Prostate gland (tissue), 2 donors: ENCODE measurements at regions not wholly inside any gene's neighbourhood (a gene's known extent, or its start where the extent isn't known, plus 50 kb on each side); places are given as distances from the start of the nearest gene placed in this dataset.

Experiments
- DNase-seq: peaks from one replicate; pipeline ENCODE4 v3.0.0-alpha.2; 2019; ENCODE audit warnings: low spot score
- H3K27ac ChIP-seq, 2 donors: fragments of 200-600 bp; sonication (generic); 2 replicates each; pipeline ENCODE4 v1.5.1; 2017 to 2019
- H3K27me3 ChIP-seq: fragments of 200-600 bp; sonication (generic); replicated peaks from 2 replicates; pipeline ENCODE4 v1.5.1; 2019; ENCODE audit not compliant: insufficient read depth
- H3K36me3 ChIP-seq, 2 donors: fragments of 200-600 bp; sonication (generic); 1 replicate in 1 of 2; 2 replicates in 1 of 2; pipeline versions ENCODE4 v1.5.1 to v1.8.1; 2017 to 2019
- H3K4me1 ChIP-seq: fragments of 200-600 bp; sonication (generic); replicated peaks from 2 replicates; pipeline ENCODE4 v1.5.1; 2019
- H3K4me3 ChIP-seq, 2 donors: fragments of 200-600 bp; sonication (generic); 2 replicates each; pipeline ENCODE4 v1.5.1; 2017 to 2019
- H3K9me3 ChIP-seq: fragments of 200-600 bp; sonication (generic); 2 replicates; pipeline ENCODE4 v1.5.1; 2017
- CTCF ChIP-seq, 4 experiments: fragments of 200-600 bp in 2 of 4; fragments of 450-650 bp in 2 of 4; sonication (generic) in 2 of 4; IDR thresholded peaks; 1 replicate in 3 of 4; 2 replicates in 1 of 4; pipeline ENCODE4 v1.5.1; 2016 to 2019; ENCODE audit warnings: antibody characterized with exemption in 4 of 4, mild to moderate bottlenecking in 2 of 4, moderate library complexity in 2 of 4
- POLR2A ChIP-seq: fragments of 450-650 bp; IDR thresholded peaks from one replicate; pipeline ENCODE4 v1.6.1; 2016; ENCODE audit warnings: antibody characterized with exemption, mild to moderate bottlenecking
- POLR2AphosphoS5 ChIP-seq: sonication (generic); formaldehyde crosslinking; IDR thresholded peaks from one replicate; pipeline ENCODE4 v1.6.1; 2017; ENCODE audit warnings: antibody characterized with exemption
- WGBS: methylation state at CpG from one replicate; pipeline ENCODE4 v1.1.5; 2018; 5-methylcytosine and 5-hydroxymethylcytosine counted together
- intact Hi-C: fragments of 100-400 bp; cut with DNase I; formaldehyde crosslinking; loops from one replicate; pipeline ENCODE4 v1.14.2; 2022

GRCh38 chrX:43211570-43211969 is 433.6 kb upstream of the PPP1R2C start:
- no peak for DNase-seq
- TF ChIP-seq POLR2A (no peak), POLR2AphosphoS5 (no peak), CTCF (IDR thresholded peaks at IDR 0.05) (no peak)
- Histone ChIP-seq H3K27me3 (no peaks in the 10 kb centered on the region), H3K4me1 (no peaks in the 10 kb centered on the region), H3K36me3 (no peaks in the 10 kb centered on the region), H3K4me3 (no peak overlapping the region), H3K27ac (no peak overlapping the region), H3K9me3 (no peaks in the 10 kb centered on the region)
- intact Hi-C loops, result no loop called here

GRCh38 chrX:43218198-43218597 is 437.9 kb upstream of the MAOA start:
- TF ChIP-seq POLR2A (no peak), CTCF (IDR thresholded peaks at IDR 0.05) (no peak), POLR2AphosphoS5 (no peak)
- no peak overlapping the region for H3K4me3 ChIP-seq
- no peaks in the 10 kb centered on the region for H3K27me3 ChIP-seq
- no peaks in the 10 kb centered on the region for H3K36me3 ChIP-seq
- WGBS, result 56% methylated on average over 2 of the region's 2 CpGs
- DNase-seq, result no peak
- intact Hi-C loops, result no loop called here
- H3K9me3 ChIP-seq, result no peaks in the 10 kb centered on the region
- no peaks in the 10 kb centered on the region for H3K4me1 ChIP-seq
- H3K27ac ChIP-seq, result no peak overlapping the region

- TF ChIP-seq POLR2A, result no peak
- TF ChIP-seq CTCF (IDR thresholded peaks at IDR 0.05), result no peak
- TF ChIP-seq POLR2AphosphoS5, result no peak
- no peak overlapping the region for H3K4me3 ChIP-seq
- intact Hi-C loops, result no loop called here
- H3K36me3 ChIP-seq, result no peaks in the 10 kb centered on the region
- H3K27ac ChIP-seq, result no peak overlapping the region
- no peaks in the 10 kb centered on the region for H3K4me1 ChIP-seq
- no peaks in the 10 kb centered on the region for H3K27me3 ChIP-seq
- no peaks in the 10 kb centered on the region for H3K9me3 ChIP-seq
- DNase-seq, result no peak
Measured at GRCh38 chrX:43224496-43224895, 431.6 kb upstream of the MAOA start.

GRCh38 chrX:43225626-43226328 is 430.3 kb upstream of the MAOA start:
- H3K36me3 ChIP-seq, result no peaks in the 10 kb centered on the region
- H3K27me3 ChIP-seq, result no peaks in the 10 kb centered on the region
- 64% methylated on average over 3 of the region's 3 CpGs for WGBS
- no peaks in the 10 kb centered on the region for H3K9me3 ChIP-seq
- DNase-seq, result no peak
- no peak overlapping the region for H3K4me3 ChIP-seq
- H3K27ac ChIP-seq, result no peak overlapping the region
- H3K4me1 ChIP-seq, result no peaks in the 10 kb centered on the region
- intact Hi-C loops, result no loop called here
- TF ChIP-seq POLR2A (no peak), CTCF (IDR thresholded peaks at IDR 0.05) (no peak), POLR2AphosphoS5 (no peak)

GRCh38 chrX:43238461-43238945 is 417.6 kb upstream of the MAOA start:
- Histone ChIP-seq H3K4me1 (no peaks in the 10 kb centered on the region), H3K9me3 (no peaks in the 10 kb centered on the region), H3K4me3 (no peak overlapping the region), H3K36me3 (no peaks in the 10 kb centered on the region), H3K27ac (no peak overlapping the region), H3K27me3 (no peaks in the 10 kb centered on the region)
- TF ChIP-seq POLR2AphosphoS5 (no peak), POLR2A (no peak), CTCF (IDR thresholded peaks at IDR 0.05) (no peak)
- intact Hi-C loops, result no loop called here
- WGBS, result 56% methylated on average over 1 of the region's 1 CpG
- DNase-seq, result no peak
